ENCODE measurements at regions not wholly inside any gene's neighbourhood (a gene's known extent, or its start where the extent isn't known, plus 50 kb on each side); places are given as distances from the start of the nearest gene placed in this dataset.

- DNase-seq = no peak
Observed at GRCh38 chr2:238655974-238656722, 191.7 kb upstream of the TWIST2 start.

- no peak for DNase-seq
Observed at GRCh38 chr2:238657132-238658053, 190.5 kb upstream of the TWIST2 start.

GRCh38 chr2:238658054-238658407, 189.9 kb upstream of the TWIST2 start:
- no peak for DNase-seq

DNA sequence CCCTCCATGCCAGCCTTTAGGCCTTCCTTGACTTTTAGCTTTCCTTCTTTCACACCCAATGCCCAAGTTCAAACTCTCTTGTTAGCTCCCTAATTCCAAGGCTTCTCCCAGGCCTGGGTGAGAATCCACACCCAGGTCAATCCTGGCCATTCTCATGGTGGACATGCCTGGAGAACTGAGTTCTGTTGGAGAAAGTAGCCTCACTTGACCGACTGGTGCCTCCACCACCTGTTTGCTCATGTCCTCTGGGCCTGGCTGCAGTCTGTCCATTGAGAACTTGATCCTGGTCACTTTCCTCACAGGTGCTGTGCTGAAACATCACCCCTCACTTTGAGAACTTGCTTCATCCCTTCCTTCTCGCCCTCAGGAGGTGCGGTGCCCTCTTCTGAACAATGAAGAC, 189.1 kb upstream of the TWIST2 start:
- DNase-seq = no peak

DNA sequence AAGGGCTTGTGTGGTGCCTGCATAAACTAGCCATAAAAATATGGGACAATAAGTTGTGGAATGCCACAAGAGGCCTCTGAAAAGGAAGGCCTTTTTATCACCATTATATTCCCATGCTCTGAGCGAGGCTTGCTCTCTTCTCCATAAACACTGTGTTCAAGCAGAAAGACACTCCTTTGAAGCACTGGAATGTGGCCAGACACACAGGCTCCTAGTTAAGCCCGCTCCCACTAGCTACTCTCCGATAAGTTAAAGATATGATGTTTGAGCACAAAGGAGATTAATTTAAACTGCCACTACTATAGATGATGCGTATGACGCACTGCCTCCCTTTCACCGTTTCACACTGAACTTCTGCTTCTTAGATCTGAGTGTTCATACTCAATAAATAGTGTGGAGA, 188.7 kb upstream of the TWIST2 start:
- no peak for DNase-seq

DNA sequence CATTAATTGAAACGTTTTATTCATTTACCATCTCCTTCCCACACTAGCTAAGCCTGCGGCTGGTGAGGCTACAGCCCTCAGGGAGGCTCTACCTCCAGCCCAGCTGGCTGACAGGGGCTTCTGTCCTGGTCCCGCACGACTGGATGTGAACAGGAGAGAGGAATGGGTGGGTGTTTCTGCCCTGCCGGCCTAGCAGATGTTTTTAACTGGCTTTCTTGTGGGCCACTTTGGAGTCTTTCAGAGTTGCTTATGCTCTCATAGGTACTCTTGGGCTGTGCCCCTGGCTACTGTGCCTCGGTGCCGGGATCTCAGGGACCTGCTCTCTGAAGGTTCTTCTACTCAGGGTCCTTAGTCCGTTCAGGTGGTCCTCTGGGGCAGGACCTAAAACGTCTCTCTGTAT, 184.3 kb upstream of the TWIST2 start:
- DNase-seq = no peak

DNA sequence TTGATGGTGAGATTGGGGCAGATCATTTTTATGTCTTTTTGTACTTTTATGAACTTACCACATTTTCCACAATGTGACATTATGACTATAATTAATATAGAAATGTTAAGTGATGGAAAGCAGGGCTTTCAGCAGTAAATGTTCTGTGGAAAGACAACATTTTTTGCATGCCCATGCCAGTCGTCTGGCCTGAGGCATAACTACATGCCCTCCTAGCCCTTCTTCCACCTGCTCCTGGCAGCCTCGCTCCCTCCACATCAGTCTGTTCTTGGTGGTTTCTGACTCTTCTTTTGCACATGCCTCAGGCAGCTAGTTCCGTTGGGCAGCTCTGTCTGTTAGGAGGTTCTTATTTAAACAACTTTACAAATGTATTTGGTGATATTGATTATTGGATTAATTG, 182.0 kb upstream of the TWIST2 start:
- no peak for DNase-seq

GRCh38 chr2:238666543-238666942, 181.3 kb upstream of the TWIST2 start:
- no peak for DNase-seq

- no peak for DNase-seq
Observed at GRCh38 chr2:238667008-238667407, 180.9 kb upstream of the TWIST2 start.

DNA sequence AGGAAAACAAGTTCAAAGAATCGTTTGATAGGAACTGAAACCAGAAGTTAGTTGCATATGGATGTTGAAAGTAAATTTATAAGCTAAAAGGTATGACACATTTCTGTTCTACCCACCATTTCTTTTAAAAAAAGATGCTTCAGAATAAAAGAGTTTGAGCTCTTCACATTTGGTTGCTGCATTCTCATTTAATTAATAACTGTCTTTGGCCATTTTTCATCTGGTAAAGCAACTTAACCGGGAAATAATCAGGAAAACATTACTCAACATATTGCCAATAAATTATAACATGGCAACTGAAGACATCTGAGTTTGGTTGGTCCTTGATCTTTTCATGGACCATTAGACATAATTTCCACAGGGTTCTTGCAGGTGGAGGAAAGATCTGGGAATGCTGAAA, 180.2 kb upstream of the TWIST2 start:
- no peak for DNase-seq

- DNase-seq = no peak
Observed at GRCh38 chr2:238668426-238668825, 179.5 kb upstream of the TWIST2 start.

DNA sequence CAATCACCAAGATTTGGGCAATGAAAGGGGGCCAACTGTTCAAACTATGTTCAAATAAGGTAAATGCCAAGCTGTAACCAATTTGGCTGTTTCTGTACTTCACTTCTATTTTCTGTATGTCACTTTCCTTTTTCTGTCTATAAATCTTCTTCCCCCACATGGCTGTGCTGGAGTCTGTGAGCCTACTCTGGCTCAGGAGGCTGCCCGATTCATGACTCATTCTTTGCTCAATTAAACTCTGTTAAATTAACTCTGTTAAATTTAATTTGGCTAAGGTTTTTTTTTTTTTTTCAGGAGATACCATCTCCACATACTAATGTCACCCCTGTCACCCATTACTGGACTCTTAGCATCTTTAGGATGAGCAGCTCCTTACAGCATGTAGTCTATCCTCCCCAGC, 178.8 kb upstream of the TWIST2 start:
- no peak for DNase-seq

GRCh38 chr2:238669581-238670080, 178.3 kb upstream of the TWIST2 start:
- no peak for DNase-seq

GRCh38 chr2:238670111-238670585, 177.7 kb upstream of the TWIST2 start:
- DNase-seq = no peak

DNA sequence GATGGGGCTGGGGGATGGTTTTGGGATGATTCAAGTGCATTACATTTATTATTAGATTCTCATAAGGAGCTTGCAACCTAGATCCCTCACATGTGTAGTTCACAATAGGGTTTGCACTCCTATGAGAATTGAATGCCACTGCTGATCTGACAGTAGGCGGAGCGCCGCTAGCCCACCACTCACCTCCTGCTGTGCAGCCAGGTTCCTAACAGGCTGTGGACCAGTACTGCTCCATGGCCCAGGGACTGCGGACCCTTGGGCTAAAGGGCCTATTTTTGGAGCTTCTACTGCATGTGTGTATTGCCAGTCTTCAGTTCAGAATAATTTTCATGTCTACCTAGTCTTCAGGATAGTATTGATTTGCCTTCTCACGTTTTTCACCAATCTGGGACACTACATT, 165.3 kb upstream of the TWIST2 start:
- no peak for DNase-seq

GRCh38 chr2:238684362-238685326, 163.2 kb upstream of the TWIST2 start:
- DNase-seq = no peak

GRCh38 chr2:238685327-238685709, 162.6 kb upstream of the TWIST2 start:
- no peak for DNase-seq

GRCh38 chr2:238685713-238686112, 162.2 kb upstream of the TWIST2 start:
- DNase-seq = no peak

- no peak for DNase-seq
Observed at GRCh38 chr2:238686223-238686622, 161.7 kb upstream of the TWIST2 start.

- no peak for DNase-seq
Observed at GRCh38 chr2:238688193-238689153, 159.4 kb upstream of the TWIST2 start.

- no peak for DNase-seq
Observed at GRCh38 chr2:238689331-238689730, 158.6 kb upstream of the TWIST2 start.
